ENCODE measurements at regions not wholly inside any gene's neighbourhood (a gene's known extent, or its start where the extent isn't known, plus 50 kb on each side); places are given as distances from the start of the nearest gene placed in this dataset.

DNA sequence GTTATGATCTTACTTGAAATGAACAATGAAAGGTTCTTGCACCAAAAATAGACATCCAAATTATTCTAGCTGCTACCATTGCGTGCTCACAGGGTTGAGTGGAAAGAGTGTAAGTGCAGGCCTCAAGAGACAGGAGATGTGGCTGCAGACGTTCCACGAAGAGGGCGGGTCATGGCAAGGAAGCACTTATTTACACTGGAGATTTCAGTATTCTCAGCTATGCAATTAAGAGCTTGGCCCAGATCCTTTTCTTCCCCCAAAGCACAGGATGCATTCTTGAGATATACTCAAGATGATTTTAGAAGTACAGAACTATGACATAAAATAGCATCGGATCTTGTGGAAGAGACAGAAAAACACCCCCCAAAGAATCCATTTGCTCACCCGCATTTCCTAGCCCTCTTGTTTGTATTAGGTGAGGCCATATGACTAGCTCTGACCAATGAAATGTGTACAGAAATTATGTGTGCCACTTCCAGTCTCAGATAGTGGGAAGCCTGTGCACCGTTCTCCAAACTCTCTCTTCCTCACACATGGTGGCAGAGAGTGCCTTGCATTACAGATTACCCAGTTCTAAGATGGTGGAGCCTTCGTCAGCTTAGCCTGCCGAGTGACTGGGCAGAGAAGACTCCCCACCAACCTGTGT lies 261.4 kb downstream of the TTC8 start:
- no peak overlapping the region for H2BK12ac ChIP-seq (ENCODE audit: low read depth, low read length)
- no peaks in the 10 kb centered on the region for H3K79me2 ChIP-seq (ENCODE audit: control insufficient read depth in 1 of 2, insufficient read depth in 2 of 2, low read length in 2 of 2)
- H2BK15ac ChIP-seq (ENCODE audit: low read length) = no peak overlapping the region
- H4K8ac ChIP-seq (ENCODE audit: extremely low read depth, insufficient read depth, low read length) = no peak overlapping the region
- H3K4me3 ChIP-seq (ENCODE audit: extremely low read depth in 1 of 4, insufficient read depth in 2 of 4, low read depth in 3 of 4, low read length in 4 of 4) = no peak overlapping the region
- no peak overlapping the region for H3K56ac ChIP-seq (replicated peaks; ENCODE audit: insufficient read length, low read depth, low read length)
- 90% methylated on average over 9 of the region's 9 CpGs; no CpG with 5 or more reads in 1 of the 2 experiments for WGBS, 2 experiments (ENCODE audit: extremely low coverage in 1 of 2, insufficient coverage in 1 of 2, insufficient read length in 1 of 2, insufficient replicate concordance in 2 of 2, low coverage in 1 of 2, low lambda C conversion rate in 2 of 2, missing lambda C conversion rate in 1 of 2)
- H4K91ac ChIP-seq (replicated peaks; ENCODE audit: insufficient read length, low read length) = no peak overlapping the region
- H3K4me1 ChIP-seq (replicated peaks in 1 of 4; ENCODE audit: control insufficient read depth in 3 of 4, insufficient read depth in 4 of 4, low read length in 3 of 4) = no peaks in the 10 kb centered on the region
- no peak overlapping the region for H4K5ac ChIP-seq (ENCODE audit: insufficient read length, low read depth, low read length)
- ChIA-PET POLR2A (ENCODE audit: partially characterized antibody) (interaction anchor here (1.5 kb wide), 1 partner anchor 11 kb away, joined by 4 read pairs; no protein-coding TSS in a partner anchor), CTCF (ENCODE audit: partially characterized antibody) (interaction anchor here (0.7 to 1.2 kb wide), 2 partner anchors 19 to 88 kb away, joined by 3 to 4 read pairs; no protein-coding TSS in a partner anchor)
- no peak for FAIRE-seq
- H2BK20ac ChIP-seq (ENCODE audit: low read length) = no peak overlapping the region
- no peak for TF ChIP-seq SP2 (IDR thresholded peaks at IDR 0.05; ENCODE audit: low read length)
- TF ChIP-seq KDM4A (IDR thresholded peaks at IDR 0.05; ENCODE audit: low read depth, low read length, severe bottlenecking) = no peak
- TF ChIP-seq SIX5 (IDR thresholded peaks at IDR 0.05; ENCODE audit: low read depth, low read length) = no peak
- TF ChIP-seq MAFK (IDR thresholded peaks at IDR 0.05; ENCODE audit: low read depth, low read length) = no peak
- TF ChIP-seq BACH1 (IDR thresholded peaks at IDR 0.05; ENCODE audit: low read length) = no peak
- H2AFZ ChIP-seq (ENCODE audit: low read length) = no peak overlapping the region
- no peaks in the 10 kb centered on the region for H3K23me2 ChIP-seq (ENCODE audit: low read depth, low read length)
- H3K9me3 ChIP-seq (ENCODE audit: insufficient read depth in 2 of 2, low read depth in 1 of 2, low read length in 1 of 2) = no peaks in the 10 kb centered on the region
- no peak for DNase-seq (ENCODE audit: low read depth in 1 of 2, low spot score in 2 of 2)
- H3K23ac ChIP-seq (ENCODE audit: insufficient read length) = no peak overlapping the region
- H3K27me3 ChIP-seq (replicated peaks in 1 of 4; ENCODE audit: control insufficient read depth in 3 of 4, extremely low read depth in 1 of 4, insufficient read depth in 3 of 4, low read length in 3 of 4) = no peaks in the 10 kb centered on the region; a peak in 1 of 7 replicates
- H3K36me3 ChIP-seq (ENCODE audit: control insufficient read depth in 2 of 4, insufficient read depth in 4 of 4, low read length in 3 of 4) = no peaks in the 10 kb centered on the region
- no peak overlapping the region for H3K14ac ChIP-seq (ENCODE audit: insufficient read length)
- H3K79me1 ChIP-seq (ENCODE audit: low read depth, low read length) = no peaks in the 10 kb centered on the region
- no peak overlapping the region for H3K4me2 ChIP-seq (ENCODE audit: insufficient read depth in 1 of 2, low read depth in 2 of 2, low read length in 2 of 2)
- H3K9ac ChIP-seq (replicated peaks in 1 of 4; ENCODE audit: extremely low read depth in 1 of 4, low read depth in 3 of 4, low read length in 3 of 4) = no peak overlapping the region
- H3K18ac ChIP-seq (ENCODE audit: extremely low read depth, low read length) = no peak overlapping the region
- no peak overlapping the region for H2AK5ac ChIP-seq (ENCODE audit: low read depth, low read length)
- no peaks in the 10 kb centered on the region for H4K20me1 ChIP-seq (replicated peaks in 1 of 2; ENCODE audit: control insufficient read depth in 1 of 2, insufficient read depth in 2 of 2, low read length in 2 of 2)
- no peak overlapping the region for H3K27ac ChIP-seq (ENCODE audit: low read depth, low read length)
- H3K4ac ChIP-seq (replicated peaks; ENCODE audit: insufficient read length, low read depth, low read length) = no peak overlapping the region
- no peak overlapping the region for H2BK120ac ChIP-seq (replicated peaks; ENCODE audit: low read depth, low read length)
- no peak overlapping the region for H2BK5ac ChIP-seq (ENCODE audit: low read depth, low read length)

Measured in H1 (cell line).